ENCODE measurements at regions not wholly inside any gene's neighbourhood (a gene's known extent, or its start where the extent isn't known, plus 50 kb on each side); places are given as distances from the start of the nearest gene placed in this dataset.

DNA sequence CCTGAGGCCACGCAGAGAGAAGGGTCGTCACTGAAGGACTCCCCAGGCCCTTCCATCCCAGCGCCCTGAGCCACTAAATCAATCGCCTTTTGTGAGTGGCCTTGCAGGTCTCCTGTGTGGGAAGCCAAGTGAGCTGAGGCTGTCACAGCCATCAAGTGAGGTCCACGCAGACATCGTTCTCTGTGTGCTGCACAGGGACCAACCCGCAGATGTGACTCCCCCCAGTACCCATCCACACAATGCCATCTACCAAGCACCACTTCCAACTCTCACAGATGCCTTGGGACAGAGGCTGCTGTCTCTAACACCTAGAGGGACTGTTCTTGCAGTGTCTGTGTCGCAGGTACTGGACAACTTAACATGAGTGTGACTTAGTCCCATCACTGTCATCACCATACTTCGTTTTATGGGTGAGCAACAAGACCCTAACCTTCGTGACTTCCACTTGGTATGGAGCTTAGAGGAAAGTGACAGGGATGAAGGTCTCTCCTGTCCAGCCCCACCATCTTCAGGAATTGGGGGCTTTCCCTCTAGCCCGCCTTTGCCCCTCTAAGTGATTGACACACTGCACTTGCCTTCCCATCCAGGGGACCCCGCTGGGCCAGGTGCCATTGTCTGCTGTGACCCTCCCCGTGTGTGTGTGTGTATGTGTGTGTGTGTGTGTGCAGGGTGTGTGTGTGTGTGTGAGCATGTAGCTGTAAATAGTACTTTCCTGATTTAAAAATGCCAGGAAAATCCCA, 51.4 kb upstream of the TMEM72 start:
- no peak for DNase-seq

GRCh38 chr10:44860811-44861736, 50.1 kb upstream of the TMEM72 start:
- no peak for DNase-seq

Data from NCI-H524 treated with DMSO at 0.1 percent for 48 hours (cell line).